HG02970 (cell line): ENCODE measurements at regions not wholly inside any gene's neighbourhood (a gene's known extent, or its start where the extent isn't known, plus 50 kb on each side); places are given as distances from the start of the nearest gene placed in this dataset.

Experiments used
- ATAC-seq: cut with Tn5 transposase; IDR thresholded peaks from one replicate; pipeline ENCODE4 v1.9.1; 2021; ENCODE audit warnings: mild to moderate bottlenecking, moderate library complexity, moderate number of reproducible peaks; ENCODE audit not compliant: unreplicated experiment, low FRiP score

DNA sequence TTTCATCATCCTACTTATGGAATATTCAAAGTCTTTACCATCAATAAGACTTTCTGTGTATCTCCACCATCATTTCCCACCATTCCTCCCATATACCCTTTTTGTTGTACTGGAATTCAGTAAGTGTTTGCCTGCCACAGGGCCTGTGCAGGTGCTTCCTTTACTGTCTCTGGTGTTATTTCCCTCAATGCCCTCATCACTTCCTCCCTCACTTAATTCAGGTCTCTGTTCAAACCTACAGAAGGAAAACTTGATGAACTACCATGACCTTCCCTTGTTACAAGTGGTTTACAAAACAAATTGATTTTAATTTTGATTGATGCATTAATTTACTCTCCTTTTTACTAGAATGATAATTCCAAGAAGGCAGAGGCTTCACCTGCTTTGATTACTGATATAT, 159.5 kb upstream of the FAT4 start:
- no peak for ATAC-seq

DNA sequence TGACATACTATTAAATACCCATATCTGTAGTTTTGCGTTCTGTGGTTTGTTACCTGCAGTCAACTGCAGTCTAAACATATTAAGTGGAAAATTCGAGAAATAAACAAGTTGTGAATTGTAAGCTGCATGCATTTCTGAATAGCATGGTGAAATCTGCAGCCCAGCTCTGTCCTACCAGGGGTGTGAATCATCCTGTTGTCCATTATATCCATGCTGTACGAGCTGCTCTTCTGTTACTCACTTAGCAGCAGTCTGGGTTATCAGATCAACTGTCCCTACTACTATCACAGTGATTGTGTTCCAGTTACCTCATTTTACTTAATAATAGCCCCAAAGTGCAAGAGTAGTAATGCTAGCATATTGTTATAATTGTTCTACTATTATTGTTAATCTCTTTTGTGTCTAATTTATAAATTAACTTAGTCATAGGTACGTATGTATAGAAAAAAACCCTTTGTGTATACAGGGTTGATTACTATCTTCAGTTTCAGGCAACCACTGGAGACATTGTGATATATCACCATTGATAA, 173.7 kb upstream of the FAT4 start:
- ATAC-seq: no peak

- no peak for ATAC-seq
Measured at GRCh38 chr4:125135652-125136051, 179.1 kb upstream of the FAT4 start.

DNA sequence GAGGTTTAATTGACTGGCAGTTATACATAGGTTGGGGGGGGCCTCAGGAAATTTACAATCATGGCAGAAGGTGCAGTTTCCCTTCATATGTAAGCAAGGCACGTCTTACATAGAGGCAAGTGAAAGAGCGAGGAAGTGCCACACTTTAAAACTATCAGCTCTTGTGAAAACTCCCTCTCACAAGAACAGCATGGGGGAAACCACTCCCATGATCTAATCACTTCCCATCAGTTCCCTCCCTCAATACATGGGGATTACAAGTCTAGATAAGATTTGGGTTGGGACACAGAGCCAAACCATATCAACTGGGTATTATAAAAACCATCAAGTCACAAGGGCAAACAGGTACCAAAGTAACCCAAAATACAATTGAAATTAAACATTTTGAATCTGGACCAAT, 182.0 kb upstream of the FAT4 start:
- no peak for ATAC-seq

DNA sequence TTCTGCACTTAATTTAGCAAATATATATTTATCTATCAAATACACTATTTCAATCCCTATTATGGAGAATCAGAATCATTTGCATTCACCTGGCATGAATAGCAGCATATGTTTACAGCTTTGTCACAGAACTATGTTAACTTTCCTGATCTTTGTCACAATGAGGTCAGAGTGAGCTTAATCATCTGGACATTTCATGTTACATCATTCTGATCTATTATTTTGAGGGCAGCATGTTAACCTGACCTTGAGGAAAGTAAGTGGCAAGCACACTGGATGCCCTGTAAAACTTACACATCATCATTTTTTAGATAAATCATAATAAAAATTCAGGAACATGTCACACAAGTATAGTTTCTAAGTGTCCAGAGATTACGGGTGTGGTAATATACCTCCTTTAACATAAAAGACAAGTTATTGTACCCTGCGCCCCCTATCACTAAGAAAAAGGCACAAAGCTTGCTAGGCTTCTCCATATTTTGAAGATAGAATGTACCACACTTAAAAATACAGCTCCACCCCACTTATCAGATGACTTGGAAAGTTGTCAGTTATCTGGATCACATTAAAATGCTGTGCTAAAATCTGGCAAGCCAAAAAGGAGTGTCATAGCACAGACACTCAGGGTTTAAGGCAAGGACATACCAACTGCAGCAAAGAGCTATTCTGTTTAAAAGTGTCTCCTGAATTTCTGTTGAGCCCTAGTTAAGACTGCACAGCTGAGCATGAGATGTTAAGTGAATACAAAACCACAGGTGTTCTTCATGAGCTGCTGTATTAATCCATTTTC, 182.7 kb upstream of the FAT4 start:
- no peak for ATAC-seq

DNA sequence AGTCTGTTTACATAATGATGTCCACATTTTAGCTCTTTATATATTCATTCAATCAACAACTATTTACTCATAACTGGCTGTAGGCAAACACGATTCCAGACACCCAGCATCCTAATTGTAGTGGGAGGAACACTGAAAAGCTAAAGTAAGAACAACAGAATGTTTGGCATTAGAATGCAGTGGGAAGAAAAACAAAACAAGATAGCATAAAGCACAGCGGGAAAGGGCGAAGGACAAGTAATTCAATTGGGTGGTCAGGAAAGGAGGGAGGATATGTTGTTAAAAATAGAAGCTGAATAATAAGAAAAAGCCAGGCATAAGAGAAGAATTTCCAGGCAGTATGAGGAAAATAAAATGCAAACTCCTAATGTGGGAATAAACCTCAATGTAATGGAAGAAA, 189.5 kb upstream of the FAT4 start:
- ATAC-seq: no peak

- ATAC-seq: no peak
Measured at GRCh38 chr4:125123570-125124109, 191.1 kb upstream of the FAT4 start.

- no peak for ATAC-seq
Measured at GRCh38 chr4:125121581-125121980, 193.2 kb upstream of the FAT4 start.

DNA sequence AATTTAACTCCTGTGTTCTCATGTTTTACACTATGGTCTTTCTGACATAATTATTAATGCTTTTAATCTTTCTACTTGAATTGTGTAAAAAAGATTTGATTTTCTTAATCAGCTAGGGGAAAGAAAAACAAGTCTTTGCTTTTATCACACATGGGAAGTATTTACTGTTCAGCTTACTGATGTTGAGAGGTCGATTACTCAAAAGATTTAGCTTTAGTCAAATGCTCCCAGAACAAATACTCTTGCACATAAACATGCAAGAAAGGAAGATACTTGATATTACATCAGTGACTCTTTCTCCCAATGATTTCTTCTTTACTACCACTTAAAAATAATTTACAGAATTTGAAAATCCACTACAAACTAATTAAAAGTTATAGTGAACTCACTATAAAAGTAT, 198.3 kb upstream of the FAT4 start:
- no peak for ATAC-seq

DNA sequence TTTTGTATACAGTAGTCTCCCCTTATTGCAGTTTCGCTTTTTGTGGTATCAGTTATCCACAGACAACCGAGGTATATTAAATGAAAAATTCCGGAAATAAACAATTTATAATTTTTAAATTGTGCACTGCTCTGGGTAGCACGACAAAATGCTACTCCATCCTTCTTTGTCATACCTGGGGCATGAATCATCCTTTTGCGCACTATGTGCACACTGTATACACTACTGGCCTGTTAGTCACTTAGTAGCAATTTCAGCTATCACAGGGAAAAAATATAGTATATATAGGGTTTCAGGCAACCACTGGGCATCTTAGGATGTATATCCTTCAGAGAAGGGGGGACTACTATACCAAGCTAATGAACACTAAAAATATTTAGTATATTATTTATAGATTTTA, 198.8 kb upstream of the FAT4 start:
- ATAC-seq: no peak

- no peak for ATAC-seq
Measured at GRCh38 chr4:125115476-125115875, 199.3 kb upstream of the FAT4 start.

DNA sequence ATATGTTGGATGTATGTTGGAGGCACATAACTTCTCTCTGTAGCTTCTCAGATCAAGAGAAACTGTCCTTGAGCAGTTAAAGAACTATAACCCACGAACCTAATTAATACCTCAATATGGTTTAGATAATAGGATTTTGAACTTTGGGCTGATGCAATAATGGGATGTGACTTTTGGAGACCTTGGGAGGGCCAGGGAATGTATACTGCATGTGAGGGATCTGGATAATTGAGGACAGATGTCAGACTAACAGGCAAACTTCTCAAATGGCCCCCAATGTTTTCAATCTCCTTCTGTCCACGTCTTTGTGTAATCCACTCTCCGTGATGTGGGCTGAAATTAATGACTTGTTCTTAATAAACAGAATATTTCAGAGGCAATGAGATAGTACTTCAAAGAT, 202.2 kb upstream of the FAT4 start:
- ATAC-seq: no peak

- no peak for ATAC-seq
Measured at GRCh38 chr4:125111323-125111722, 203.4 kb upstream of the FAT4 start.

DNA sequence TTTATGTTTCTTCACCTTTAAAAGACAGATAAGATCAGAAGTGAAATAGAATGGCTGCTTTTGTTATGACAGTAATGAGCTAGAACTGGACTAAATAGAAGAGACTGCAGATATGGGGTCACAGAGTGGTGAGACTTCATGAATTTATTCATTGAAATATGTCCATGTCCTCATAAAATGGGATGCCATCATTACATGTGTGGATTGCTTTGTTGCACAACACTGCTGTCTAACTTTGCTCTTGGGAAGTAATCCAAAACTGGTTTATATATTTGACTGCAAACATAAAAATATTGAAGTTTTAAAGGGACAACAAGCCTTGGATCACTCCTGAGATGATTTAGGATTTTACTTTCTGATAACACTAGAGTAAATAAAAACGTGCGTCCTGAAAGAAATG, 209.2 kb upstream of the FAT4 start:
- no peak for ATAC-seq

DNA sequence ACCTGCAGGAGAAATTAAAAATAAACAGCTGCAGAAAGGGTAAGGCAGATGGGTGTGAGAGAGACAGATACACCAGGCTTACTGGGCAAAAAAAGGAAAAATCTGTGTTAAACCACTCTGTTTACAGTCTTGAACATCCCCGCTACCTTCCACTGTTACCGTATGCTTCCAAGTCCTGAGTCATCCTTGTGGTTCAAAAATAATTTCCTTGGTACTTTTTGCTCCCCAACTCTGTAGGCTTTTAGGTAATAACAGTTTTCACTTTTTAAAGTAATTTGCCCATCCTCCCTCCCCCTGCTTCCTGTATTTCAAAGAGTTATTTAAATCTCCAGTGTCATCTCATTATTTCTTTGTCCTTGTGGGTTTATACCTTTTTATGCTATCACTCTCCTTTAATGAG, 210.1 kb upstream of the FAT4 start:
- no peak for ATAC-seq

- no peak for ATAC-seq
Measured at GRCh38 chr4:125101719-125102118, 213.0 kb upstream of the FAT4 start.

DNA sequence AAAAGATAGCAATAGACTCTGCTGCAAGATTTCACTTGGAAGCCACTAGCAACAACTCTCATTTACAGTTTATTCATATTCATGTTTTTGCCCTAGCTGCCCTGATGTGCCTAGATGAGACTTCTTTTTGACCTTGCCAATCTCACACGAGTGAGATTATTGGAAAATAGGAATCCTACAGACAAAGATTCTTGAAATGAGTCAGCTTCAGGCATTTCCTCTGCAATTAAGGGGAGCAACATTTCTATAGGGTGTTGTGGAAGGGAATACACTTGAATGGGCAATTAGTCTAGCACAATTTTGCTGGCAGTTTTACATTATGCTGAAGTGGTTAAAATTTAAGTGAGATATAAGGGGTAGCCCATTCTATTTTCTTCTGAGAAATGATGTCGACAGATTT, 217.0 kb upstream of the FAT4 start:
- no peak for ATAC-seq

DNA sequence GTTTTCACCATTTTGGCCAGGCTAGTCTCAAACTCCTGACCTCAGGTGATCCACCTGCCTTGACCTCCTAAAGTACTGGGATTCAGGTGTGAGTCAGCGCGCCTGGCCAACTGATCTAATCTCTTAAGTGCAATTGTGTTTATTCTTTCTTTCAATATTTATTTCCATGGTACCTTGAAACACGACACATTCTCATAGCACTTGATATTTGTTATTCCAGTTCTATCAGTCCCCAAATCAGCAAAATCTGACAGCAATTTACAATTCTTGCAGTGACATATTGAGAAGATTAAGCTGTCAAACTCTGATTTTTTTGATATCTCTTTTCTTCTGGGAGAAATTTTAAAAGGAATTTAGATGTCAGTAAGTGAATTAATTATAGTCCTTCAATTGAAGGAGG, 218.1 kb upstream of the FAT4 start:
- no peak for ATAC-seq

- ATAC-seq: no peak
Measured at GRCh38 chr4:125091541-125091940, 223.2 kb upstream of the FAT4 start.

- ATAC-seq: no peak
Measured at GRCh38 chr4:125091101-125091500, 223.7 kb upstream of the FAT4 start.

GRCh38 chr4:125084608-125085007, 230.1 kb upstream of the FAT4 start:
- ATAC-seq: no peak

GRCh38 chr4:125082729-125083417, 231.9 kb upstream of the FAT4 start:
- ATAC-seq: no peak
